Skeletal muscle cell (primary cell): ENCODE measurements at regions not wholly inside any gene's neighbourhood (a gene's known extent, or its start where the extent isn't known, plus 50 kb on each side); places are given as distances from the start of the nearest gene placed in this dataset.
"Not testable (repeated sequence)": the region's sequence is repeated elsewhere in the genome, so short reads cannot be mapped to it uniquely, and the experiment has no call there.

ENCODE experiments used
- DNase-seq: peaks from one replicate; pipeline ENCODE4 v3.0.0-alpha.2; 2010; ENCODE audit warnings: low read depth
- H3K4me3 ChIP-seq: 2 replicates; pipeline ENCODE4 v1.5.1; 2011; ENCODE audit warnings: low read depth, mild to moderate bottlenecking, control low read depth, low read length, moderate library complexity

DNA sequence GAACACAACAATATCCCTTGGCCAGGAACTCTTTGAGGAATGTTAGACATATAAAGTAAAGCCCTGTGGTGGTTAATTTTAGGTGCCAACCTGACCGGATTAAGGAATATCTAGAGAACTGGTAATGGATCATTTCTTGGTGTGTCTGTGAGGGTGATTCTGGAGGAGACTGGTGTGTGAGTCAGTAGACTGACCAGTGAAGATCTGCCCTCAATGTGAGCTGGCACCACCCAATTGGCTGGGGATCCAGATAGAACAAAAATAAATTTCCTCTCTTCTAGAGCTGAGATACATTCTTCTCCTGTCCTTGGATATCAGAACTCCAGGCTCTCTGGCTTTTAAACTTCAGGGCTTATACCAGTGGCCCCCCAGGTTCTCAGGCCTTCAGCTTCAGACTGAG, 56.2 kb upstream of the TNPO1 start:
- H3K4me3 ChIP-seq, result no peak overlapping the region
- no peak for DNase-seq

DNA sequence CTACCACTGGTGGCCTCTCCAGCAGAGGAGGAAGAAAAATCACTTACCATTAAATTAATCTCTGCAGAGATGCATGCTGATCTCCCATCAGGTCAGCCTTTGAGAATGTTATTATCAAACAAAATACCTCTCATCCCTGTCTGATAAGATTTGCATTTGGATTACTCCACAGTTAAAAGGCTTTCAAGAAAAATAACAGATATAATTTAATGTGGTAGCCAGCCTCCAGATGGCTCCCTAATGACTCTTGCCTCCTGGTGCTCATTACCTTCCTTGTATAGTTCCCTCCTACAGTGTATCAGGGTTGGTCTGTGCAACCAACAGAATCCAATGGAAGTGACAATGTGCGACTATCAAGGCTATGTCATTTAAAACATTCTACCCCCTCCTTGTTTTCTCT, 63.6 kb upstream of the TNPO1 start:
- H3K4me3 ChIP-seq, result no peak overlapping the region
- no peak for DNase-seq

- no peak overlapping the region for H3K4me3 ChIP-seq
- no peak for DNase-seq
Measured at GRCh38 chr5:72749362-72749997, 67.0 kb upstream of the TNPO1 start.

GRCh38 chr5:72747826-72748225, 68.6 kb upstream of the TNPO1 start:
- no peak overlapping the region for H3K4me3 ChIP-seq
- no peak for DNase-seq

- no peak overlapping the region for H3K4me3 ChIP-seq
- DNase-seq, result no peak
Measured at GRCh38 chr5:72746736-72747135, 69.7 kb upstream of the TNPO1 start.

- no peak for DNase-seq
- H3K4me3 ChIP-seq, result no peak overlapping the region
Measured at GRCh38 chr5:72744136-72744535, 72.3 kb upstream of the TNPO1 start.

GRCh38 chr5:72741805-72742204, 74.7 kb upstream of the TNPO1 start:
- H3K4me3 ChIP-seq, result no peak overlapping the region

GRCh38 chr5:72733810-72734209, 82.7 kb upstream of the TNPO1 start:
- DNase-seq, result no peak

More at GRCh38 chr5:72741805-72742204, 74.7 kb upstream of the TNPO1 start:
- no peak for DNase-seq

DNA sequence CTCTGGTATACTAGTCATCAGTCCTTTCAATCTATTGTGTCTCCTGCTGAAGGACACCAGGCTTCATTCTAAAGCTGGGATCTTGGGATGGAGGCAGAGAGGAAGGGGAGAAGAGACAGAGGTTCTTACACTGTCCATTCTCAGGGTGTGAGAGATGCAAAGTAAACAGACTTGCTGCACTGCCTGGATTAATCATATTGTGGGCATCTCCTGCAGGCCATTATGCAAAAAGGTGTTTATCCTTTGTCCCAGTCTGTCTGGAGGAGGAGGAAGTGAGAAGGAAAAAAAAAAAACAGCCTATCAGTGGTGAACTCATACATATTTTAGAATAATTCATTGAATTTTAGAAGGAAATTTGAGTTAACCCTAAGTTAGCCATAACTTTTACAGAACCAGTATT, 92.9 kb upstream of the TNPO1 start:
- no peak overlapping the region for H3K4me3 ChIP-seq
- no peak for DNase-seq

More at GRCh38 chr5:72733810-72734209, 82.7 kb upstream of the TNPO1 start:
- H3K4me3 ChIP-seq, result no peak overlapping the region

DNA sequence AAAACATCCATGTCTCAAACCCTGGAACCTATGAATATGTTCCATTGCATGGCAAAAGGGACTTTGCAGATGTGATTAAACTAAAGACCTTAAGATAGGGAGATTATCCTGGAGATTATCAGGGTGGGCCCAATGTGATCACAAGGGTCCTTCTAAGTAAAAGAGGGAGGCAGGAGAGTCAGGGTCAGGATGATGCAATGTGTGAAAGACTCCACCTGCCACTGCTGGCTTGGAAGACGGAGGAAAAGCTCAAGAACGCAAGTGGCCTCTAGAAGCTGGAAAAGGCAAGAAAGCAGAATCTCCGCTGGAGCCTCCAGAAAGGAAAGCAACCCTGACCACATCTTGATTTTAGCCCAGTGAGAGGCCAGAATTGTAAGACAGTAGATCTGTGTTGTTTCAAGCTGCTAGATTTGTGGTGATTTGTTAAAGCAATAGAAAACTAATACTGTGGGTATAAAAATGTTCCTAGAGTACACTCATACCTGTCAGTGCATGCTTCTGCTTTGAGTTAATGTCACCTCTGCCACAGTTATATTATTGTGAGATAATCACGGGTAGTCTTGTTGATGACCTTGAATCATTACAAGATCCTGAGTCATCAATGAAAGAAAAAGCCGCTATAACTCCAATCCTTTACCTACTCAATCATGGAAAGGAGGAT, 93.5 kb upstream of the TNPO1 start:
- H3K4me3 ChIP-seq, result no peak overlapping the region
- DNase-seq, result no peak

GRCh38 chr5:72721844-72722243, 94.6 kb upstream of the TNPO1 start:
- H3K4me3 ChIP-seq, result no peak overlapping the region
- no peak for DNase-seq

GRCh38 chr5:72720205-72720604, 96.3 kb upstream of the TNPO1 start:
- H3K4me3 ChIP-seq, result no peak overlapping the region
- DNase-seq, result no peak

- no peak overlapping the region for H3K4me3 ChIP-seq
- DNase-seq, result no peak
Measured at GRCh38 chr5:72711351-72711750, 105.1 kb upstream of the TNPO1 start.

DNA sequence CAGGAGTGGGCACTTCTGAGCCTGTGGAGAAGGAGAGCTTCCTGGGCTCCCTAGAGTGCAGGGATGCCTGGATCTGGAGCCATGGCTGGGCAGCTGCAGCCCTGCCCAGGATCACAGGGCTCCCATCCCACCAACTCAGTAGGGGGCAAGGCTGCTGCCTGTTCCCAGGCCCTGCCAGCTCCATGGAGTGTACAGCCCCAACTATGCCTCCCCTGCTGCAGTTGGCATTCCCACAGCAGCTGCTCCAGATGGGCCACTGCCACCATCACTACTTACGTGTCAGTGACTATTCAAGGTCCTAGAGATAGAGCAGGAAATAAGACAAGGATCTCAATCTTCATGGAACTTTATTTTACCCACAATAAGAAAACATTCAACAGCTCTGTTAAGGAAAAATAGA, 107.1 kb upstream of the TNPO1 start:
- DNase-seq, result no peak
- H3K4me3 ChIP-seq, result no peak overlapping the region

GRCh38 chr5:72705178-72705577, 111.3 kb upstream of the TNPO1 start:
- DNase-seq, result no peak
- H3K4me3 ChIP-seq, result no peak overlapping the region

GRCh38 chr5:72703876-72704275, 112.6 kb upstream of the TNPO1 start:
- no peak overlapping the region for H3K4me3 ChIP-seq
- DNase-seq, result no peak

DNA sequence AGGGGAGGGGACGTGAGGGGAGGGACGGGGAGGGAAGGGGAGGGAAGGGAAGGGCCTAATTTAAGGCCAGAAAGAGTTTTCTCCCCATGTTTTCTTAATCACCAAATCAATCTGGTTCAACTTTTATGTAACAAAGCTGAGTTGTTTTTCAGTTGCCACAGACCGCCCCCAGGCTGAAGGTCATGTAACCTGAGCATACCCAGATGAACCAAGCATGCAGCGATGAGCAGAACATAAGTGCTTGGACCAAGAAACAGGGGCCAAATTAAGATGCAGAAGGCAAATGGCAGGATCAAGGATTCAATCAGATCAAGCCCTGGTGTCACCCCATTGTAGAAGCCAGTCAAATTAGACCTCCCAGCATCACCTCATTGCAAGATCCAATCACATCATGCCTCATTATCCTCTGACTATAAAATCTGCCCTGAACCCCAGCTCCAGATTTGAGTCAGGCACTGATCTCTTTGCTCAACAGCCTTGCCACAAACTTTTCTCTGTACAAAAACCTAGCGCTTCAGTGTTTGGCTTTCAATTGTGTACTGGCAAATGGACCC, 113.5 kb upstream of the TNPO1 start:
- H3K4me3 ChIP-seq, result no peak overlapping the region
- DNase-seq, result no peak

GRCh38 chr5:72702105-72702504, 114.4 kb upstream of the TNPO1 start:
- not testable (repeated sequence) for DNase-seq, H3K4me3 ChIP-seq

- DNase-seq, result no peak
- no peak overlapping the region for H3K4me3 ChIP-seq
Measured at GRCh38 chr5:72698481-72698880, 118.0 kb upstream of the TNPO1 start.

- no peak overlapping the region for H3K4me3 ChIP-seq
- no peak for DNase-seq
Measured at GRCh38 chr5:72697622-72698021, 118.8 kb upstream of the TNPO1 start.

DNA sequence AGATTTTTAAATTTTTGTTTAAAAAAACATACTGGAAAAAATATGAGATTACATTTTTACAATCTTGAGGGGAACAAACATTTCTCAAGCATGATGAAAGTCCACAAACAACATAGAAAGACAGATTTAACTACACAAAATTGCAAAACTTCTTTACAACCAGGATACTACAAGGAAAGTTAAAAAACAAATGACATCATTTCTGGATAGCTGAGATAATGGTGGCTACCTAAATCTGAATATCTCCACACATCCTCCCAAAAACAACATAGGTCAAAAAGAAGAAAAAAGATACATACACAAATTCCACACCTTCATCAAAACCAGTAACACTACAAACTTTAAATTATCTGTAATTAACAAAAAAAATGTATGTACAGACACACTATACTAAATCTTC, 120.8 kb upstream of the TNPO1 start:
- no peak for DNase-seq

More for the DNA sequence above, 120.8 kb upstream of the TNPO1 start:
- H3K4me3 ChIP-seq, result no peak overlapping the region
